Cardiac muscle cell (in vitro differentiated cells and primary cell): ENCODE measurements at regions not wholly inside any gene's neighbourhood (a gene's known extent, or its start where the extent isn't known, plus 50 kb on each side); places are given as distances from the start of the nearest gene placed in this dataset.

Experiments
- DNase-seq, 2 donors: peaks; one replicate each; pipeline versions ENCODE4 v3.0.0 to v3.0.0-alpha.2; 2010 to 2017; ENCODE audit warnings: low read depth in 1 of 2, low spot score in 1 of 2
- H3K27ac ChIP-seq: fragments of 200-600 bp; sonication (generic); 2 replicates; pipeline ENCODE4 v1.5.1; 2016
- H3K27me3 ChIP-seq: fragments of 200-600 bp; sonication (generic); 2 replicates; pipeline ENCODE4 v1.6.0; 2016; ENCODE audit warnings: control low read depth
- H3K36me3 ChIP-seq: fragments of 200-600 bp; sonication (generic); 2 replicates; pipeline ENCODE4 v1.5.1; 2016; ENCODE audit warnings: control low read depth
- H3K4me1 ChIP-seq: fragments of 200-600 bp; sonication (generic); 2 replicates; pipeline ENCODE4 v1.8.1; 2017; ENCODE audit warnings: low read depth, mild to moderate bottlenecking, mixed run types
- H3K4me3 ChIP-seq: fragments of 200-600 bp; sonication (generic); 2 replicates; pipeline ENCODE4 v1.5.1; 2016; ENCODE audit warnings: mild to moderate bottlenecking
- H3K9me3 ChIP-seq: fragments of 200-600 bp; sonication (generic); 2 replicates; pipeline ENCODE4 v1.5.1; 2017; ENCODE audit warnings: low read depth, mild to moderate bottlenecking, control low read depth
- CTCF ChIP-seq: IDR thresholded peaks from 2 replicates; pipeline ENCODE4 v1.5.1; 2012; ENCODE audit warnings: low read depth, mild to moderate bottlenecking, low read length

- H3K4me1 ChIP-seq: no peaks in the 10 kb centered on the region
- H3K27me3 ChIP-seq: no peaks in the 10 kb centered on the region
- DNase-seq: no peak
- no peaks in the 10 kb centered on the region for H3K9me3 ChIP-seq
- no peaks in the 10 kb centered on the region for H3K36me3 ChIP-seq
- H3K4me3 ChIP-seq: no peak overlapping the region
- H3K27ac ChIP-seq: no peak overlapping the region
- no peak for TF ChIP-seq CTCF
Observed at GRCh38 chr13:78004821-78005220, 86.2 kb upstream of the EDNRB start.

- Histone ChIP-seq H3K9me3 (no peaks in the 10 kb centered on the region), H3K27ac (no peak overlapping the region), H3K36me3 (no peaks in the 10 kb centered on the region), H3K27me3 (no peaks in the 10 kb centered on the region), H3K4me1 (peaks cover 4% of the 10 kb centered on the region), H3K4me3 (no peak overlapping the region)
- no peak for TF ChIP-seq CTCF
- no peak for DNase-seq
Observed at GRCh38 chr13:77999746-78000145, 81.1 kb upstream of the EDNRB start.

GRCh38 chr13:77994166-77994565 lies 75.5 kb upstream of the EDNRB start:
- Histone ChIP-seq H3K27ac (peak overlapping the region; percentile 54), H3K27me3 (no peaks in the 10 kb centered on the region), H3K4me1 (peaks cover 21% of the 10 kb centered on the region), H3K4me3 (no peak overlapping the region), H3K9me3 (no peaks in the 10 kb centered on the region), H3K36me3 (no peaks in the 10 kb centered on the region)
- DNase-seq: peak in 1 of 2 donors; percentile 51
- TF ChIP-seq CTCF: no peak

- DNase-seq: peak in 1 of 2 donors; percentile 5
Observed at GRCh38 chr13:77991003-77991402, 72.4 kb upstream of the EDNRB start.

GRCh38 chr13:77989281-77989680 lies 70.7 kb upstream of the EDNRB start:
- peak in 1 of 2 donors; percentile 9 for DNase-seq
- Histone ChIP-seq H3K4me1 (peaks cover 15% of the 10 kb centered on the region), H3K27ac (no peak overlapping the region), H3K9me3 (no peaks in the 10 kb centered on the region), H3K27me3 (no peaks in the 10 kb centered on the region), H3K4me3 (no peak overlapping the region), H3K36me3 (no peaks in the 10 kb centered on the region)
- TF ChIP-seq CTCF: no peak

More at GRCh38 chr13:77991003-77991402, 72.4 kb upstream of the EDNRB start:
- Histone ChIP-seq H3K4me1 (peaks cover 17% of the 10 kb centered on the region), H3K4me3 (no peak overlapping the region), H3K27me3 (no peaks in the 10 kb centered on the region), H3K36me3 (no peaks in the 10 kb centered on the region), H3K9me3 (no peaks in the 10 kb centered on the region), H3K27ac (no peak overlapping the region)
- no peak for TF ChIP-seq CTCF

- Histone ChIP-seq H3K9me3 (no peaks in the 10 kb centered on the region), H3K27me3 (no peaks in the 10 kb centered on the region), H3K36me3 (no peaks in the 10 kb centered on the region), H3K4me3 (no peak overlapping the region), H3K4me1 (peaks cover 12% of the 10 kb centered on the region), H3K27ac (no peak overlapping the region)
- TF ChIP-seq CTCF: no peak
- DNase-seq: peak in 1 of 2 donors; percentile 8
Observed at GRCh38 chr13:77988355-77988754, 69.7 kb upstream of the EDNRB start.
